Panc1 (cell line): ENCODE measurements at regions not wholly inside any gene's neighbourhood (a gene's known extent, or its start where the extent isn't known, plus 50 kb on each side); places are given as distances from the start of the nearest gene placed in this dataset.

Source experiments
- POLR2AphosphoS5 ChIP-seq: IDR thresholded peaks from 2 replicates; pipeline ENCODE4 v1.6.1; 2012; ENCODE audit warnings: mild to moderate bottlenecking, low read depth, low read length, moderate library complexity
- SIN3A ChIP-seq: IDR thresholded peaks from 2 replicates; pipeline ENCODE4 v1.6.1; 2012; ENCODE audit warnings: low read depth, mild to moderate bottlenecking, low read length, moderate library complexity, borderline replicate concordance; ENCODE audit not compliant: insufficient read depth
- TCF7L2 ChIP-seq: IDR thresholded peaks from 2 replicates; pipeline ENCODE4 v1.6.1; 2011; ENCODE audit warnings: mild to moderate bottlenecking, low read depth, low read length, inconsistent platforms
- TF ChIP-seq, protein P1 (sequence below): fragments of 450-650 bp; IDR thresholded peaks from 2 replicates; pipeline ENCODE4 v1.5.1; 2017; ENCODE audit warnings: mild to moderate bottlenecking
- TF ChIP-seq, protein P2 (sequence below), 2 experiments: IDR thresholded peaks; 2 replicates each; pipeline ENCODE4 v1.6.1; 2011 to 2012; ENCODE audit warnings: low read depth in 2 of 2, control low read depth in 1 of 2, low read length in 1 of 2, mild to moderate bottlenecking in 1 of 2, moderate library complexity in 1 of 2; ENCODE audit not compliant: insufficient read depth in 1 of 2

DNA sequence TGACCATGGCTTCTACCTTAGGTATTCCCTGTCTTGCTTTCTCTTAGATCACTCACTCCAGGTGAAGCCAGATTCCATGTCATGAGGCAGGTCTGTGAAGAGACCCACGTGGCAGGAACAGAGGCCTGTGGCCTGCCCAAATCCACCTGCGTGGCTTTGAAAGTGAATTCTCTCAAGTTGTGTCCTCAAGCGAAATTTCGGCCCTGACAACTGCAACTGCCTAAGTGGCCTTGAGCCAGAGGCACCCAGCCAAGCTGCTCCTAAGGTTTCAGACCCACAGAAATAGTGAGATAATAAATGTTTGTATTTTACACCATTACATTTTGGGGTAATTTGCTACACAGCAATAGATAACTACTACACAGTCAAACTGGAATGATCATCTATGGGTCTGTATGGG, 497.9 kb downstream of the XYLT1 start:
- TF ChIP-seq, protein P1, sequence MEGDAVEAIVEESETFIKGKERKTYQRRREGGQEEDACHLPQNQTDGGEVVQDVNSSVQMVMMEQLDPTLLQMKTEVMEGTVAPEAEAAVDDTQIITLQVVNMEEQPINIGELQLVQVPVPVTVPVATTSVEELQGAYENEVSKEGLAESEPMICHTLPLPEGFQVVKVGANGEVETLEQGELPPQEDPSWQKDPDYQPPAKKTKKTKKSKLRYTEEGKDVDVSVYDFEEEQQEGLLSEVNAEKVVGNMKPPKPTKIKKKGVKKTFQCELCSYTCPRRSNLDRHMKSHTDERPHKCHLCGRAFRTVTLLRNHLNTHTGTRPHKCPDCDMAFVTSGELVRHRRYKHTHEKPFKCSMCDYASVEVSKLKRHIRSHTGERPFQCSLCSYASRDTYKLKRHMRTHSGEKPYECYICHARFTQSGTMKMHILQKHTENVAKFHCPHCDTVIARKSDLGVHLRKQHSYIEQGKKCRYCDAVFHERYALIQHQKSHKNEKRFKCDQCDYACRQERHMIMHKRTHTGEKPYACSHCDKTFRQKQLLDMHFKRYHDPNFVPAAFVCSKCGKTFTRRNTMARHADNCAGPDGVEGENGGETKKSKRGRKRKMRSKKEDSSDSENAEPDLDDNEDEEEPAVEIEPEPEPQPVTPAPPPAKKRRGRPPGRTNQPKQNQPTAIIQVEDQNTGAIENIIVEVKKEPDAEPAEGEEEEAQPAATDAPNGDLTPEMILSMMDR, result no peak
- TF ChIP-seq POLR2AphosphoS5, result no peak
- no peak for TF ChIP-seq TCF7L2
- TF ChIP-seq, protein P2, sequence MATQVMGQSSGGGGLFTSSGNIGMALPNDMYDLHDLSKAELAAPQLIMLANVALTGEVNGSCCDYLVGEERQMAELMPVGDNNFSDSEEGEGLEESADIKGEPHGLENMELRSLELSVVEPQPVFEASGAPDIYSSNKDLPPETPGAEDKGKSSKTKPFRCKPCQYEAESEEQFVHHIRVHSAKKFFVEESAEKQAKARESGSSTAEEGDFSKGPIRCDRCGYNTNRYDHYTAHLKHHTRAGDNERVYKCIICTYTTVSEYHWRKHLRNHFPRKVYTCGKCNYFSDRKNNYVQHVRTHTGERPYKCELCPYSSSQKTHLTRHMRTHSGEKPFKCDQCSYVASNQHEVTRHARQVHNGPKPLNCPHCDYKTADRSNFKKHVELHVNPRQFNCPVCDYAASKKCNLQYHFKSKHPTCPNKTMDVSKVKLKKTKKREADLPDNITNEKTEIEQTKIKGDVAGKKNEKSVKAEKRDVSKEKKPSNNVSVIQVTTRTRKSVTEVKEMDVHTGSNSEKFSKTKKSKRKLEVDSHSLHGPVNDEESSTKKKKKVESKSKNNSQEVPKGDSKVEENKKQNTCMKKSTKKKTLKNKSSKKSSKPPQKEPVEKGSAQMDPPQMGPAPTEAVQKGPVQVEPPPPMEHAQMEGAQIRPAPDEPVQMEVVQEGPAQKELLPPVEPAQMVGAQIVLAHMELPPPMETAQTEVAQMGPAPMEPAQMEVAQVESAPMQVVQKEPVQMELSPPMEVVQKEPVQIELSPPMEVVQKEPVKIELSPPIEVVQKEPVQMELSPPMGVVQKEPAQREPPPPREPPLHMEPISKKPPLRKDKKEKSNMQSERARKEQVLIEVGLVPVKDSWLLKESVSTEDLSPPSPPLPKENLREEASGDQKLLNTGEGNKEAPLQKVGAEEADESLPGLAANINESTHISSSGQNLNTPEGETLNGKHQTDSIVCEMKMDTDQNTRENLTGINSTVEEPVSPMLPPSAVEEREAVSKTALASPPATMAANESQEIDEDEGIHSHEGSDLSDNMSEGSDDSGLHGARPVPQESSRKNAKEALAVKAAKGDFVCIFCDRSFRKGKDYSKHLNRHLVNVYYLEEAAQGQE (IDR thresholded peaks at IDR 0.05; ENCODE audit: insufficient read depth in 1 of 2, low read depth in 2 of 2, low read length in 1 of 2), result no peak
- no peak for TF ChIP-seq SIN3A
